HG02885 (cell line): ENCODE measurements at regions not wholly inside any gene's neighbourhood (a gene's known extent, or its start where the extent isn't known, plus 50 kb on each side); places are given as distances from the start of the nearest gene placed in this dataset.
"Not testable (repeated sequence)": the region's sequence is repeated elsewhere in the genome, so short reads cannot be mapped to it uniquely, and the experiment has no call there.

Experiments used
- ATAC-seq: cut with Tn5 transposase; IDR thresholded peaks from one replicate; pipeline ENCODE4 v1.9.1; 2021; ENCODE audit warnings: mild to moderate bottlenecking; ENCODE audit not compliant: unreplicated experiment, poor library complexity

DNA sequence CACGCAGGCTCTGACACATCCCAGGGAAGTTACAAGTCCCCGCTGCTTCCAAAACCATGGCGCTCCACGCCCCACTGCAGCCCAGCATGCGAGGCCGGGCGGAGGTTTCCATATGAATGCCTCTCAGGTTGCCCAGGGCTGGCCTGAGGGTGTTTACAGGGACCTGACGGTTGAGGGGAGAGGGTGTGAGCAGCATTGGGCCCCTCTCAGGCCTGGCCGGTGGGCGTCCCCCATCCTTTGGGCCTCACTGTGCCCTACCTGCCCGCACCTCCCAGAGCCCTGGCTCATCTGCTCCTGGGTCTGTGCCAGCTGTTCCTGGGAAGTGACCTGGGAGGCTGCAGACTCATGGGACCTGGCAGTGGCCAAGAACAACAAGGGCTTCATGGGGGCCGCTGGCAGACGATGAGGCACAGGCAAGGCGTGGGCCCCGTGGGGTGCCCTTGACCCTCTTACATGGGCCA is 173.5 kb downstream of the C16orf95 start:
- ATAC-seq: no peak

DNA sequence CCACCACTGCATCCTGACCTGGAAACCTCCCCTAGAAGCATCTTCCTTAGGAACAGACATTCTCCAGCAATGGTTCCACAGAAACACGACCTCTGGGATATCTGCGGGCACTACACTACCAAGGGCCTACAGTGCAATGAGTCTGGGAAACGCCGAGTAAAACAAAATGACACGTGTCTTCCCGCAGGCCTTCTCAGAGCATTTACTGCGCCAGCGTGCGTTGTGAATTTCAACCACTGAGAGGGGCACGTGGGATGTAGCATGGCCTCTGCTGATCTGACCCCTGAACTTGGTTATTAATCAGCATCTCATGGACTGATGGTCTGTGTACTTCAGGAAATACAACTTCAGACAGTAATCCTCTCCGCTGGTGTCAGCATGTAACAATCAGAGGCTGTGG is 173.0 kb downstream of the C16orf95 start:
- no peak for ATAC-seq

DNA sequence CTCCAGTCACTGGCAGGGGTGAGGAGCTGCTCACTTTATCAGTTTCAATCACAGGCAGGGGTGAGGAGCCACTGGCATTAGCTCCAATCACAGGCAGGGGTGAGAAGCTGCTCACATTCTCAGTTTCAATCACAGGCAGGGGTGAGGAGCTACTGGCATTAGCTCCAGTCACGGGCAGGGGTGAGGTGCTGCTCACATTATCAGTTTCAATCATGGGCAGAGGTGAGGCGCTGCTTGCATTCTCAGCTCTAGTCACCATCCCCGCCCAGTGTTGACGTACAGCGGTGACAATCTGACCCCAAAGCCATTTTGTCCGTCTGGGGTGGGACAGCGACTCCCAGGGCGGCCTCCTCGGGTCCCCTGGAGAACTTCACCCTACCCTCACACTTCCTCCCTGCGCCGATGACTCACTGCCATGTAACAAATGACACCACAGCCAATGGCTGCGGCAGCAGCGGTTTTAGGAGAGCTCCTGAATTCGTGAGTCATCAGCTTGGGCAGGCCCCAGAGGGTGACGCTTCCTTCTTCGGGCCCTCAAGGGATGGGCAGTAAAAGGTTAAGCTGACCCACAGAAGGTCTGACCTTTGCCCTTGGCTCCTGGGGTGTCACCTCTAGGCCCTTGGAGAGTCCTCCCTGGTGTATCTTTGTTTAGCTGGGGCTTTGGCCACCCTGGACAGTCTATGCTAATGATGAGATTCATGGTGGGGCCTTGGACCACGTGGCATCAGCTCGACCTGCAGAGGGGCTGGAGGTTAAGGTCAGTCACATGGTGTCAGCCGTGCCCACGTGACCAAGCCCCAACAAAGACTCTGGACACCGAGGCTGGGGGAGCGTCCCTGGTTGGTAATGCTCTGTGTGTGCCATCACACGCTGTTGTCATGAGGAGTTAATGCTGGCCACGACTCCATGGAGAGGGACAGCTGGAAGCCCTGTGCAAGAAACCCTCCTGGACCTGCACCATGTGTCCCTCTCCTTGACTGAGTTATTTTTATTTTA is 171.7 kb downstream of the C16orf95 start:
- no peak for ATAC-seq

DNA sequence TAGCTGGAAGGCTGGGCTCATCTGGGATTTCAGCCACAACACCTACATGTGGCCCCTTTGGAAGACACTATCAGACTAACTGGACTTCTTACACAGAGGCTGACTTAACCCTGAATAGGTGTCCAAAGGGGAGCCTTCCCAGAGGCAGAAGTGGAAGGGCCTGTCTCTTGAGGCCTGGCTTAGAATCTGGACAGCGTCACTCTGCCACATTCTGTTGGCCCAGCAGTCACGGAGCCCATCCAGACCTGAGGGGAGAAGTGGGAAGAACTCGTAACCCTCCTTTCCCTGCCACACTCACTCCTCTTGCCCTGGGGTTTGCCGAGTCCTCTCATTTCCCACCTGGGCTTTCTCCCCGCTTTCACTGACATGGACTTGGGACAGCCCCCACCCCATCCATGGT is 170.5 kb downstream of the C16orf95 start:
- no peak for ATAC-seq

DNA sequence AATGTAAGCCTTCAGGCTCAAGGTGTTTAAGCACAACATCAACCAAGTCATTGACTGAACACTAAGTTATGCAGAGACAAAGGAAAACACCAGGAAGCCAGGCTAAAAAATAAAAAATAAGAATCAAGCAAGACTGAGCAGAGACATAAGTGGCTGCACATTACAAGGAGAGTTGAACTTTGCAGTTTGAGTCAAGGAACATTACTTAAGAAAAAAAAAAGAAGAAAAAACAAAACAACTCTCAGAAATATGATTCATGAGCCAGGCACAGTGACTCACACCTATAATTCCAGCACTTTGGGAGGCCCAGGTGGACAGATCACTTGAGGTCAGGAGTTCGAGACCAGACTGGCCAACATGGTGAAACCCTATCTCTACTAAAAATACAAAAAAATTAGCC is 168.1 kb downstream of the C16orf95 start:
- no peak for ATAC-seq

DNA sequence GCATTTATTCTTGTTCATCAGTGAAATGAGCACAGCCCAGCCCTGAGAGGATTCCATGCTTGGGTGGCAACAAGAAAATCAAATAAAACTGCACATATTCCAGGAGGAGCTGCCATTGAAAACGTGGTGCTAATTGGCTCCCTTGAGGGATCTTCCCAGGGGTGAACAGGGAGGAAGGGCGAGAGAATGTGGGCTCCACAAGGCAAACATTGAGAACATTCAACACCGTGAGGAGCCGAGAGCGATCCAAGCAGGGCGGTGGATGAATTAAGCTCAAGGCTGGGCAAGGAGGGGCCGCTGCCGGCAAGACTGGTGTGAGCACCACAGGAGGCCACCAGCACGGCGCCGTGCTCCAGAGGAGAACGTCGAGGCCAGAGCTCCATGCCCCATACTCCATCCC is 166.9 kb downstream of the C16orf95 start:
- no peak for ATAC-seq

DNA sequence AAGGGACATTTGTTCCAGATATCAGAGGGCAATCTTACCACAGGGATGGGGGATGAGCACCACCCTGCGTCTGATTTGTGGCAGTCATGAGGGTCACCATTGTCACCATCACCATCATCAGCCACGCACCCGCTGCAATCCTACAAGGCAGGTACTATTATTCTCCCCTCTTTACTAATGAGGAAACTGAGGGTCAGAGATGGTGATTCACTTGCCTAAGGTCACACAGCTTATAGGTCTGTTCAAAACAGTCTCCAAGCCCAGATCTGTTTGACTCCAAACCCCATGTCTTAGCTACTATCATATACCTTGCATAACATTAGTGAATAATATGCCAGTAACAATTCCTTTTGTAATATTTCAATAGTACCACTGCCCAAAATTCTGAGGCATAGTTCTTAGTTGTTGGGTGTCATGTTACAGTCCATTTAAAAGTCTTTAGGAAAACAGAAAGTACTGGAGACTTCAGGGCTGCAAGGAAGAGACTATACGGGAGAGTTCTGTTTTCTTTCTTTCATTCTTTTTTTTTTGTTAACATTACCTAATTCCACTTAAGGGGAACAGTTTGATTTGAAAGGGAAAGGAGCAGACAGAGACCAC is 166.4 kb downstream of the C16orf95 start:
- ATAC-seq: no peak

DNA sequence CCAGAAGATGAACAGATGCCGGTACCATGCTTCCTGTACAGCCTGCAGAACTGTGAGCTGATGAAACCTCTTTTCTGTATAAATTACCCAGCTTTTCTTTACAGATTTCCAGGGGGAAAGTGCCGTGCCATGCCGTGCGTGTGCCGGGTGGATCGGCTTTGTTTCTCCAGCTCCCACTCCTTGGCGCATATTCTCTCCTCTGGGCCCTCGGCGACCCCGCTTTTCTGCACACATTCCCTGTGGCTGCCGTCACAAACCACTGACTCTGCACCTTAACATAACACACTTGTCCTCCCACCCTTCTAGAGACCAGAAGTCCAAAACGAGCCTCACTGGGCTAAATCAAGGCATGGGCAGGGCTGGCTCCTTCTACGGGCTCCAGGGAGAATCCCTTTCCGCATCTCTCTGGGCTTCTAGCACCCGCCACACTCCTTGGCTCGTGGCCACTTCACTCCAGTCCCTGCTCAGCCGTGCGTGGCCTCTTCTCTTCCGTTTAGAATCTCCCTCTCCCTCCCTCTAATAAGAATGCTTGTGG is 164.9 kb downstream of the C16orf95 start:
- ATAC-seq: no peak

DNA sequence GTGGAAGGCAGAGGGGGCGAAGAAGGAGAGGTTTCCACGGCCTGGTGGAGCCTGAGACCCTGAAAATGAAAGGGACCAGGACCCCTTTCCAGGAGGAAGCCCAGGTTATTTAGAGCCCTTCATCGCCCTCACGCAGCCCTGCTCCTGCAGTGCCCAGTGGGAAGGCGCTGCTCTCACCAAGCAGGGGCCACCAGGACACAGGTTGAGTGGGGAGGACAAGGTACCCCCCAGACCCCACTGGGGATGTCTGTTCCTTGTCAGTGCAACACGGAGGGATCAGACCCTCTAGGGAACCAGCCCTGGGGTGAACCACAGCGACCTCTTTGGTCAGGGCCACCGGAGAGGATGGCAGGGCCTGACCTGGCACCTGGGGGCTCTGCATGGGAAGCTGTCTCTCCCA is 163.9 kb downstream of the C16orf95 start:
- ATAC-seq: no peak

DNA sequence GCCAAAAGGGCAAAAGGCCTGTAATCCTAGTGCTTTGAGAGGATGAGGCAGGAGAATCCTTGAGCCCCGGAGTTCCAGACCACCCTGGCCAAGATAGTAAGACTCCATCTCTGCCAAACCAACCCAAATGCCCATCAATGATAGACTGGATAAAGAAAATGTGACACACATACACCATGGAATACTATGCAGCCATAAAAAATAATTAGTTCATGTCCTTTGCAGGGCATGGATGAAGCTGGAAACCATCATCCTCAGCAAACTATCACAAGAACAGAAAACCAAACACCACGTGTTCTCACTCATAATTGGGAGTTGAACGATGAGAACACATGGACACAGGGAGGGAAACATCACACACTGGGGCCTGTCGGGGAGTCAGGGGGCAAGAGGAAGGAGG is 161.9 kb downstream of the C16orf95 start:
- ATAC-seq: not testable (repeated sequence)

DNA sequence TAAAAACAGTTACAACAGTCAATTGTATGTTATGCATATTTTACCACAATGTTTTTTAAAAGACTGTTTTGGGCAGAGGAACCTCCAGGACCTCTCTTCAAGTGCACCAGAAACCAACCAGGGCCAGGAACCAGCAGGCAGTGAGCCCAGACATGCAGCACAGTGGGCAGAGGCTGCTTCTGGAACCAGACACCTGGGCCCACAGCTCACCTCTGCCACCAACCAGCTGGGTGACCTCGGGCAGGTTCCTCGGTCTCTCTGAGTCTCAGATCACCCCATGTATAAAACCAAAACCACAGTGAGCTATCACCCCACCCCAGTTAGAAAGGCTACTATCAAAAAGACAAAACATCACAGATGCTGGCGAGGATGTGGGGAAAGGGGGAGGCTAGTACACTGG is 161.0 kb downstream of the C16orf95 start:
- no peak for ATAC-seq

DNA sequence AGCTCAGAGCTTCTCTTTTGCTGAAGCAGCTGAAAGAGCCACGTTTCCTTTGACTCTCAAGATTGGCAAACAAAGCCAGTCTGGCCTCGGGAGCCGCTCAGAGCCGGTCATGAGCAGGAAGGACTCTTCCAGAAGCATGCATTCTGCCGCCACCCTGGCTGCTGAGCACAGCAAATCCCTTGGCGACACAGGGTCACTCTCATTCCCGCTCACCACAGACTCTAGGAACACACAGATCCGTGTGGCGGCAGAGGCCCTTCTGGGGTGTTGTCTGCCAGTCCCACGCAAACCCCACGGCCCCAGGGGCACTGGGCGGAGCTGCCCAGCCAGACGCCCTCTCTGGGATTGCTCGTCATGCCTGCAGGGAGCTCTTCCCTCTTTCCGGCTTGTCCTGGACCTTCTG is 157.0 kb downstream of the C16orf95 start:
- no peak for ATAC-seq

DNA sequence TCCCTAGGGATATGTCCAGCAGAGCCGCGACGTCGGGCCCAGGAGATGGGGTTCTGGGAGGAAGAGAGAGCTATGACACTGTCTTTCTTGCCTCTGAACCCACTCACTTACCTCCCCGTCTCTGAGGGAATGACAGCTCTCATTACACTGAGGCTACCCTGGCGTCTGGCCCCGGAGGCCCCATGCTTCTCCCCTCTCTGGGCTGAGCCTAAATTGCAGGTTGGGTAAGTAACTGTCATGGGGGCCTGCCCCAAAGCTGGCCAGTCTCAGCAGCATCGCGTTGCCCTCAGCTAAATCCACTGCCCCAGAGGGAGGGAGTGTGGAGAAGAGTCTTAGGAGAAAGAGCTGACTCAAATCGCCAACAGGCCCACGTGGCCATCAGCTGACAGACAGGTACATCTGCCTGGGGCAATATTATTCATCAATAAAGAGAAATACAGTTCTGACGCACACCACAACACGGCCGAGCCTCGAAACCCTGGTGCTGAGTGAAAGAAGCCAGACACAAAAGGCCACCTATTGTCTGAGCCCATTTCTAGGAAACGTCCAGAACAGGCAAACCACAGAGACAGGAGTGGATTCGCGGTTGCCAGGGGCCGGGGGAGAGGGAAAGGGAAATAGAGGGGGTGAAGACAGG is 156.4 kb downstream of the C16orf95 start:
- ATAC-seq: no peak

DNA sequence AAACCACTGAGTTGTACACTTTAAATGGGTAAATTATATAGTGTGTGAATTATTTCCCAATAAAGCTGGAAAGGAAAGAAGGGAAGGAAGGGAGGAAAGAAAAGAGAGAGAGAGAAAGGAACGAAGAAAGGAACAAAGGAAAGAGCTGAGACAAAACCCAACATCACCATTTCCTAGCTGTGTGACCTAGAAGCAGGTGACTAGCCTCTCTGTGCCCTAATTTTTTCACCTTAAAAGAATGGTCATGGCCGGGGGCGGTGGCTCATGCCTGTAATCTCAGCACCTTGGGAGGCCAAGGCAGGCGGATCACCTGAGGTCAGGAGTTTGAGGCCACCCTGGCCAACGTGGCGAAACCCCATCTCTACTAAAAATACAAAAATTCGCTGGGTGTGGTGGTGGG is 155.8 kb downstream of the C16orf95 start:
- not testable (repeated sequence) for ATAC-seq

DNA sequence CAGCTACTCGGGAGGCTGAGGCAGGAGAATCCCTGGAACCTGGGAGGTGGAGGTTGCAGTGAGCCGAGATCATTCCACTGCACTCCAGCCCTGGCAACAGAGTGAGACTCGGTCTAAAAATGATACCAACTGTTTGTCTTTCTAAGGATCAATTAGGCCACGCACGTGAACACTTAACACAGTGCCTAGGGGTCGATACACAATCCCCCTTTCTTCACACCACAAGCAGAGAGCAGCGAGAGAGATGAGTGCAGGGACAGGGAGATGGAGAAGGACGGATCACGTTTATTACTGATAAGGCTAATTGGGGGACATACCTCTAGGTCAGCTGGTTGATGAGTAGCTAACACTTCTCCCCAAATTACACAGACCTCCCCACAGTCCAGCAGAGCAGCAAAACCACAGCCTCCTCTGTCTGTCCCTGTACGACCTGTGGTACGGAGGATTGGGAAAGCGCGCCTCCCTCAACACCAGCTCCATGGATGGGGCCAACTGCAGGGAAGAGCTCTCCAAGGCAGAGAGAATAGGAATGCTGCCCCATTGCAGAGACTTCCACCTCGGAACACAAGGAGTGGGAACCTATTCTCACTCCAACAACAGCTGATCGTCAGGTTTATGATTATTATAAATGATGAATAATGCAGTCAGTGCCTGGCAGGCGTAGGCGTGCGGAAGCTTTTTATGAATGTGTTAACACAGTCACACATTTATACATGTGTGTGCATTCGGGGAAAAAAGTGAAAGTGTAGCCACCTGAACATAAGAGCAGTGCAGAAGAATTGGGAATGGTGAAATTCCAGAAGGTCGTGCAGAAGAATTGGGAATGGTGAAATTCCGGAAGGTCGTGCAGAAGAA is 155.1 kb downstream of the C16orf95 start:
- no peak for ATAC-seq

DNA sequence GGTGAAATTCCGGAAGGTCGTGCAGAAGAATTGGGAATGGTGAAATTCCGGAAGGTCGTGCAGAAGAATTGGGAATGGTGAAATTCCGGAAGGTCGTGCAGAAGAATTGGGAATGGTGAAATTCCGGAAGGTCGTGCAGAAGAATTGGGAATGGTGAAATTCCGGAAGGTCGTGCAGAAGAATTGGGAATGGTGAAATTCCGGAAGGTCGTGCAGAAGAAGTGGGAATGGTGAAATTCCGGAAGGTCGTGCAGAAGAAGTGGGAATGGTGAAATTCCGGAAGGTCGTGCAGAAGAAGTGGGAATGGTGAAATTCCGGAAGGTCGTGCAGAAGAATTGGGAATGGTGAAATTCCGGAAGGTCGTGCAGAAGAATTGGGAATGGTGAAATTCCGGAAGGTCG is 154.4 kb downstream of the C16orf95 start:
- not testable (repeated sequence) for ATAC-seq

DNA sequence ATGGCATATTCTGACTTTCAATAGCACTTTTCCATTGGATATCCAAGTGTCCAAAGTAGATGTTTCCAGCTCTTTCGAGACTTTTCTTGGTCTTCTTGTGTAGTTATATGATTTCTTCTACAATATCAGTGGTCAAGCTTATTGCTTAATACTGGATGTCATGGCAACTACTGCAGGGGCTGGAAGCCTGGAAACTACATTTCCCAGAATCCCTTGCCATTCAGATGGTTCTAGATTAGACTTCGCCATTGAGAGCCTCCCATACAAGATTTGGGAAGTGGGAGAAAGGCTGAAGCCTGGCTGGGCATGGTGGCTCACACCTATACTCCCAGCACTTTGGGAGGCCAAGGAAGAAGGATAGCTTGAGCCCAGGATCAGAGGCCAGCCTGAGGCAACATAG is 153.6 kb downstream of the C16orf95 start:
- ATAC-seq: no peak

DNA sequence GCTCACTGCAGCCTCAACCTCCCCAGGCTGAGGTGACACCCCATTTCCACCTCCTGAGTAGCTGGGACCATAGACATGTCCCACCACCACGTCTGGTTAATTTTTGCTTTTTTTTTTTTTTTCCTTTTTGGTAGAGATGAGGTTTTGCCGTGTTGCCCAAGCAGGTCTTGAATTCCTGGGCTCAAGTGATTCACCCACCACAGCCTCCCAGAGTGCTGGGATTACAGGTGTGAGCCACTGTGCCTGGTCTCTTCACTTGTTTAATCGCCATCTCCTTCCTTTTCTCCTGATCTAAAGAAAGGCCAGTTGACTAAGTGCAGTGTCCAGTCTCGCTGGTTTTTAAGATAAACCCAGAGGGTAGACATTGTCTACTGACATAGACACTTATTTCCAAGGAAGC is 152.0 kb downstream of the C16orf95 start:
- ATAC-seq: no peak

DNA sequence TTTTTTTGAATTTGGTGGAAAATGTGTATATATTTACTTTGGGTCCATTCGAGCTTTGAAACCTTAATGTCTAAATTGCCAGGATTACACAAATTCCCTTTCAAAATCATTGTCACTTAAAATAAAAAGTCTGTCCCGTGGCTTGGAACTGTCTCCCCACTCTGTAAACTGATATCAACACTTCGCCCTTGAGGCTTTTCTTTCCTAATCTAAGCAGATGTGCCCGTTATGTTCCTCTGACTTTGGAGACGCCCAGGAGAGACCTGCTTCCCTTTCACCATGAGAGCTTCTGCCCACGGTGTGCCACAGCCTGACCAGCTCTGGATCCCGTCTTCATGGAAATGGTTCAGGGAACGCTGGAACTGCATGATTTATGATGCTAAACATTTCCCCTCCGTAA is 151.3 kb downstream of the C16orf95 start:
- no peak for ATAC-seq

DNA sequence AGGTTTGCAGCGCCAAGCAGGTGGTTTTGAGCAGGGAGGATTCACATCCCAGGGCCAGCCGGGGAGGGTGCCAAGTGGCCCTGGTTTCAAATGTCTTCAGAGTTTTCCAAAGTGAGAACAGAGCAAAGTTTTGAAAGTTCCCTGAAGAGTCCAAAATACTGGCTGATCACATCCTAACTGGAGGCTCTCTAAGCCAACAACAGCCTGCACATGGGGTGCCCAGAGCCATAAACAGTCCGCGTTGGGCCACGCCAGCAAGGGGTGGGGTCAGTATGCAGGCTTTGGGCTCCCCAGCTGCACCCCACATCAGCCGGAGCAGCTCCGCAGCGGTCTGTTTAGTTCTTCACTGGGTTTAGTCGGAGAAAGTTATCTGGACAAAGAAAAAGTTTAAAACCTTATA is 150.9 kb downstream of the C16orf95 start:
- no peak for ATAC-seq
